GM20000 (cell line): ENCODE measurements at regions not wholly inside any gene's neighbourhood (a gene's known extent, or its start where the extent isn't known, plus 50 kb on each side); places are given as distances from the start of the nearest gene placed in this dataset.
"Not testable (repeated sequence)": the region's sequence is repeated elsewhere in the genome, so short reads cannot be mapped to it uniquely, and the experiment has no call there.

ENCODE experiments used
- DNase-seq: peaks from one replicate; pipeline ENCODE4 v3.0.0; 2012; ENCODE audit warnings: low spot score
- CTCF ChIP-seq: IDR thresholded peaks from 2 replicates; pipeline ENCODE4 v1.5.1; 2012; ENCODE audit warnings: mild to moderate bottlenecking, control low read depth; ENCODE audit errors: extremely low read depth, missing control alignments

GRCh38 chr2:209307161-209308001 is 116.5 kb upstream of the MAP2 start:
- DNase-seq, result no peak
- TF ChIP-seq CTCF, result no peak

DNA sequence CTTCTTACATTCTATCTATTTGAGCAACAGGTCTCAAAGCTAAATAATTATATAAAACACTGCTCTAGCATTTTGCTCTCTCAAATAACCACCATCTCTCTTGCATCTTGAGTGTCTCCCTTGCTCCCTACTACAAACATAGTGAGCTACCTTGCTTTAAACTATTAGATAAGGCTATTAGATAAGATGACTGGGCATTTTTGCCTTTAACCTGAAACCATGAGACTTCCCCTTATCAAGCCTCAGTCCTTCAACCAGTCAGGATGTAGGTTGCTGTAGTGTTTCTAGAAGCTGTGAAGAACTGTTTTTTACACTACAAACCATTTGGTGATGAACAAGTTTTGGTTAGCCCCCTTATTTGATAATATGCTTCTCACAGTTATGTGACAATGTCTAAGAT is 115.4 kb upstream of the MAP2 start:
- no peak for DNase-seq
- no peak for TF ChIP-seq CTCF

GRCh38 chr2:209311948-209312347 is 111.9 kb upstream of the MAP2 start:
- TF ChIP-seq CTCF, result no peak
- no peak for DNase-seq

DNA sequence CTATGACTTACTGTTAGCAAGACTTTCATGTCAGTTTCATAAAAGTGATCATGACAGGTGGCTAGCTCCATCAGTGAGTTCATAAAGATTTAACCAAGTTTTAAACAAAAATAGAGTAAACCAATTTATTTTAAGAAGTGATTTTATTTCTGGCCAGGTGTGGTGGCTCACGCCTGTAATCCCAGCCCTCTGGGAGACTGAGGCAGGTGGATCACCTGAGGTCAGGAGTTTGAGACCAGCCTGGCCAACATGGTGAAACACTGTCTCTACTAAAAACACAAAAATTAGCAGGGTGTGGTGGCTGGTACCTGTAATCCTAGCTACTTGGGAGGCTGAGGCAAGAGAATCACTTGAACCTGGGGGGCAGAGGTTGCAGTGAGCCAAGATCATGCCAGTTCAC is 111.4 kb upstream of the MAP2 start:
- DNase-seq, result not testable (repeated sequence)

DNA sequence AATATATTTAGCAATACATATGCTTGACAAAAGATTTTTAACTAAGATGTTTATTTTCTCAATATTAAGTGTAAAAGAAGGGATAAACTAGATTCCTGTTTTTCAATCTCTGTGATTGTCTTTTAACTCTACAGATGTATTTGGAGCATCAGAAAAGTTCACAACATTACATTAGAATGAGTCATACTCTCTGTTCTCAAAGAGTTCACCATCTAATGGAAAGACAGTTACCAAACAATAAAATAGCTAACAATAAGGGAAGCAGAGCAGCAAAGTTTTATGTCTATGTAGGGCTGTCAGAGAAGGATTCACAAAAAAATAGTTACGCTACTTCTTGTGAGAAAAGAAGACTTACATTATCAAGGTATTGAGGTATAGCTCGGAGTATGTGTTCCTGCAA is 109.2 kb upstream of the MAP2 start:
- no peak for TF ChIP-seq CTCF
- no peak for DNase-seq

DNA sequence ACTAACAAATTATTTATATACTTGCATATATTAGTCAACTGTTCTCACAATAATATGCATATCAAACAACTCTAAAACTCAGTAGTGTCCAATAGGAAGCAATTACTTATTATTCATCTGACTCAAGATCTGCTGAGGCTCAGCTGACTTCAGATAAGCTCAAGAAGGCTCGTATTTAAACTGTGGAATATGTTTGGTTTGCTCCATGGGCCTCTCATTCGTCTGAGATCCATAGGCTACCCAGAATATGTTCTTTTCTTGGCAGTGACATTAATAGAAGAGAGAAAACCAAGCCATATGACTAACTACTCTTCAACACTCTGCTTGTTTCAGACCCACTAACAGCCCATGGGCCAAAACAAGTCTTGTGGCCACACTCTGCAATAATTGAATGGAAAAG is 107.7 kb upstream of the MAP2 start:
- no peak for TF ChIP-seq CTCF
- no peak for DNase-seq

GRCh38 chr2:209321076-209321475 is 102.8 kb upstream of the MAP2 start:
- no peak for TF ChIP-seq CTCF
- no peak for DNase-seq

GRCh38 chr2:209321581-209321980 is 102.3 kb upstream of the MAP2 start:
- no peak for DNase-seq
- TF ChIP-seq CTCF, result no peak
